A172 (cell line): ENCODE measurements at regions not wholly inside any gene's neighbourhood (a gene's known extent, or its start where the extent isn't known, plus 50 kb on each side); places are given as distances from the start of the nearest gene placed in this dataset.
A peak's percentile ranks its signal among the peaks of the same experiment; 100 is the strongest.

ENCODE experiments used
- DNase-seq: peaks from one replicate; pipeline ENCODE4 v3.0.0-alpha.2; 2015; ENCODE audit warnings: low spot score

DNA sequence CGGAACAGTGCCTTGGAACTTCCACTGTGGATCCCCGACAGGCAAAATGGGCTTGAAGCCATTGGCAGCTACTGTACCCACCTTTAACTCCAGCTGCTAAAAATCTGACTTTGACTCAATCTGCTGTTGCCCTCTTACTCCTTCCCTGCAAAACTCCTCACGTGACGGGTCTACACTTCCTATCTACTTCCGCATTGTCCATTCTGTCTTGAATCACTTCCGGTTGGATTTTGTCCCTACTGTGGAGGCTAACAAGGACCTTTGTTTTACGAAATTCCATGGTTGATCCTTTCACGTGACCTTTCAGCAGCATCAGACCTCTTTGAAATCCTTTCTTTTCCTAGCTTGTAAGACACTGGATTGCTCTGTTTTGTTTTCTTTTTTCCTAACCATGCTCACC lies 268.4 kb downstream of the PRDM2 start:
- DNase-seq, result no peak

DNA sequence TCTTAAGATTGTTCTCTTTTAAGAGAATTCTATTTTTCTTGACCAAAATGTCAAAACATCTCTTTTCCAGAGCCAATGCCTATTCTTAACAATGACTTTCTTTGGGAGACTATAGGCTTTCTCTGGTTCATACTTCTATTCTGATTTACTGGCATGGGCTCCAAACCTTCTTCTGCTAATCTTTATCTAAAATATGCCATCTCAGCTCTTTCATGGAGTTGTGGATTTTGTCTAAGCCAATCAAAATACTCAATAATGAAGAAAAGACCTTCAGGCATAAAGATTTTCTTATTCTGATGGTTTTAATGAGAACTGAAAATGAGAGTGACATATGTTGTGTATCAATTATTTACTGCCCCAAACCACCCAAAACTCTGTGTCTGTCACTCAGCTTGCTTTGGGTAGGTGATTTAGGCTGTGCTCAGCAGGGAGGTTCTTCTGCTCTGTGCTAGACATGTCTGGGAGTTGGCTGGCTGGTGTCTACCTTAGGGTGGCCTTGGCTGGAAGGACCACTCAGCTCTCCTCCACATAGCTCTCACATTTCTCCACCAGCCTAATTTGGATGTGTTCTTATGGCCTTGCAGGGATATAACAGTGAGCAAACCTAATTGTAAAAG lies 270.8 kb downstream of the PRDM2 start:
- DNase-seq, result no peak

DNA sequence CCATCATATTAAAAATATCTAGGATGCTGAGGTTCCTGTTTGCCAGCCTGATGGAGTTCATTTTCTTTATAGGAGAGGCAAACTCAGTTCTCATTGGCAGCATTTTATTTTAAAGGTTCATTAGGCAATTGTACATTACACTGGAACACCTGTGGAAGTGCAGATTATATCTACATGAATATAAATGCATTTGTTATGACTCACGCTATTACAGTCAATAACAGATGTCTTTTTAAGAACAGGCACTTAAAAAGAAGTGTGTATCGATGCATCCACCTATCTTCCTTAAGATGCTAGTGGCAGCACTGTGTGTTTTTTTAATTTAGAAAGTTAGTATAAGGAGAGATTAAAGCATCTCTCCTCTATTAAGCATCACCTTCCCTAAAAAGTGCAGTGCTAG lies 276.5 kb downstream of the PRDM2 start:
- no peak for DNase-seq

- DNase-seq, result no peak
Observed at GRCh38 chr1:13981142-13981541, 281.2 kb downstream of the PRDM2 start.

GRCh38 chr1:13983393-13983792 lies 283.4 kb downstream of the PRDM2 start:
- DNase-seq, result no peak

DNA sequence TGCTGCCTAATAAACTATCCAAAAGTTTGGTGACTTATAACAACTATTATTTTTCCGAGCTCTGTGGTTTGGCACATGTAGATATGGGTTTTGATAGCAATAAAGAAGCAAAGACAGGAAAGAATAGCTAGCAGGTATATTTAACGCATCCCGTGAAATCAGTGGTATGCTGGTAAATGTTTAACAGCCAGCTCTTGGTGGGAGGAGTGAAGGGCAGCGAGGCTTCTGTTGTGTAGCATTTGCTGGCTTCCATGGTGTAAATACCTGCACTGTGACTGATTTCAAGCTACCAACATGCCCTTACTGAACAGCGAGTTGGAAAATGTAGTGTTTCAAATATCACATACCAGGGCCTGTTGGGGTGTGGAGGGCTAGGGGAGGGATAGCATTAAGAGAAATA lies 291.0 kb downstream of the PRDM2 start:
- DNase-seq, result no peak

DNA sequence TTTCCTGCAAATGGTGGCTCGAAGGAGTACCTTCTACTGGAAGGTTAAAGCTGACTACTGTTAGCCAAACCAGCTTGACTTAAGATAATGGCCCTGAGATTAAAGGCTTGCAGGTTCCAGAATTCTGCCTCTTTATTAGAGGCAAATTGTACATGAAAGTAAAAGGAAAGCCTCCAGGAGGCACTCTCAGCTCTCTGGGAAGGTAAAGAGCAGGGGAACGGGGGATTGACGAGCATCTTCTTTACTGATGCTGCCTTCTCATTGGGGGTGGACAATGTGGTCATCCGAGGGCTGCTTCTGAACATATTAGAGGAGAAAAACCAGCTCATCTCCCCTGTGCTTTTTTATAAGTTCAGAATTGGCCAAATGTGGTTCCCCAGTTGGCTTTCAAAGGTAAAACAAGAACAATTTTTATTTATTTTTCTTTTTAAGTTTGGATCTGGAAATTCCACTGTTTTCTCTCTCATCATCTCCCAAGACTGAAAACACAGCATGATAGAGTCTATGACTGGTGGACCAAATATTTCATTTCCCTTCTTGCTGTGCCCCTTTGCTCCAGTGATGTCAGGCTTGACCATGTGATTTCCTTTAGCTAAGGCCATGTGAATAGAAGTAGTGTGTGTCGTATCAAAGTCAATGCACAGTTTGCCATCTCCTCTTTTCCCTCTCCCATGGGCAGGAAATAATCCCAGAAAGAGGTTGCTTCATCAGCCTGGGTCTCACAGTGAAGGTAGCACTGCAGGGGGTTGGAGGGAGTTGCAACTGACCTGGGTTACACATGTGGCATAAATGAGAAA lies 292.7 kb downstream of the PRDM2 start:
- no peak for DNase-seq

GRCh38 chr1:13994386-13994785 lies 294.4 kb downstream of the PRDM2 start:
- no peak for DNase-seq

DNA sequence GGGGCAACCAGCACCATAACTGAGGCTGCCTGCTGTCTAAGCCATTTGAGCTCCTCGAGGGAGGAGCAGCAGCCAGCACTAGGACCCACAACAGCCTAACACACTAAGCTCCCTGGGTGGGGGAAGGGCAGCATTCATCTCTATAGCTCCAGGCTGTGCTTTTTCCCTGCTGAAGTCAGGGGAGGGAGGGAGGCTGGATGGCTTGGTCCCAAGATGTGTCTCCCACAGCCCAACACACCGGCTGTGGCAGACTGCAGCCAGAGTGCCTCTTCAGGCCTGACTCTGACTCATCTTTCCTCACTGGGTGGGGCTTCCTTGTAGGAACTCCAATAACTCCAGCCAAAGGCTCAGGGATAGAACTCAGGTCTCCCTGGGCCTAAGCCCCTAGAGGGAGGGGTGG lies 296.3 kb downstream of the PRDM2 start:
- DNase-seq, result no peak

- no peak for DNase-seq
Observed at GRCh38 chr1:14003552-14003951, 303.6 kb downstream of the PRDM2 start.

- no peak for DNase-seq
Observed at GRCh38 chr1:14009582-14009981, 309.6 kb downstream of the PRDM2 start.

GRCh38 chr1:14010476-14010875 lies 310.5 kb downstream of the PRDM2 start:
- DNase-seq, result no peak

DNA sequence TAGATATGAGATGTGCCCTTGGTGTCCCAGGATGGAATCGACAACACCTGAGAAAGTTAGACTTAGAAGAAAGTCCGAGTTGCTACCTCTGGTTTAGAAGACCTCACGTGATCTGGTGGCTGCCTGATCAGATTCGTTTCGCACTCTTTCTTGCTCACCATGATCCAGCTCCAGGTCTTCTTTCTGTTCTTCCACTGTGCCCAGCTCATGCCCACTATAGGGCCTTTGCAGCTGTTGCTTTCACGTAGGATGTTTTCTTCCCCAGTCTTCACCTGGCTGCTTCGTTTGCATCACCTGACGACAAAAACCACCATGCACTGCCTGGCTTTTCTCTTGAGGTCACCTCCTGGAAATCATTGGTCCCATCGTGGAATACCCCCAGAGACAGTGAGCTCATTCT lies 311.1 kb downstream of the PRDM2 start:
- DNase-seq, result no peak

- DNase-seq, result no peak
Observed at GRCh38 chr1:14011888-14012287, 311.9 kb downstream of the PRDM2 start.

DNA sequence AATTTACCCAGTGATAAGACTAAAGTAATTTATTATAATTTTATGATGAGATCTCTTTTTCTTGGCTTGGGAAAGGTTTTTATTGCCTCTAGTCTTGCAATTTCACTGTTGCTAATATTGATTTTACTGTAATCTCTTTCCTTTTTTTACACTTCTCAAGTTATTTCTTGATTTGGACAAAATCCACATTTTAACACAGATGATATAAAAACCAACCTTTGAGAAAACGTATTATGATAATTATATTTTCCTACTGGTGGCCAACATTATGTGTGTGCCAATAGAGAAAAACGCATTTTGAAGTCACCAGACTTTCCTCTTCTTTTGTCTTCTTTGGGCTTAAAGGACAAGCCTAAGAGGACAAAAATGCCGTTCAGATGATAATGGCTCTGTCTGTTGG lies 314.9 kb downstream of the PRDM2 start:
- DNase-seq, result no peak

DNA sequence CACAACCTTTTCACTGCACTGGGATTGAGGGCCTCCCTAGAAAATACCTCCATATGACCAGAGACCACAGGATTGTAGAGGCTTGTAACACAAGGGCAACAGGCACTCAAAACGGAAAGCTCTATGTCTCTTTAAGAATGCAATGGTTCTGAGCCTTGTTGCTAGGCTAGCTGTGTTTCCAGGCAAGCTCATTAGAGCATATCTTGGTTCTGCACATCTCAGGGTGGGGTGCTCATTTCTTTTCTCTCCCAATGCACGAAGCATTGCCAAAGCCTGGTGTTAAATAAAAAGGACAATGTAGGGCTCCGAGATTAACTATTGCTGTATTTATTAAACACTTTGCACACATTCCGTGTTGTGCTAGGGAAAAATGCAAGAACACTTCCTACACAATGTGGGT lies 315.9 kb downstream of the PRDM2 start:
- DNase-seq, result no peak

GRCh38 chr1:14017531-14017961 lies 317.6 kb downstream of the PRDM2 start:
- no peak for DNase-seq

DNA sequence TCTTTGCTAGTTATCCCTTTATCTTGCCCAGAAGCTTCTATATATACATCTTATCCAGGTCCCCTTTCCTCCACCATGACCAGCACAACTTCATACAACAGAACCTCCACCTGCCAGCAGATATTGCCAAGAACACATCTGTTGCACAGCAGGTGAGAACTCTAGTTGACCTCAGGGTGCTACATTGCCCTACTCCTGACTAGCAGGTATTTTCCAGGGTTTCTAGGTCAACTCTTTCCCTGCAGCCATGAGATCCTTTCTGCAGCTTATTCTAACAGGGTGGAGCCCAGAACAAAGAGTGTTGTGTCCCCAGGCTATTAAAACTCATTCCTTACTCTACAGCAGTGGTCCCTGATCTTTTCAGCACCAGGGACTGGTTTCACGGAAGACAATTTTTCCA lies 319.5 kb downstream of the PRDM2 start:
- DNase-seq, result no peak

DNA sequence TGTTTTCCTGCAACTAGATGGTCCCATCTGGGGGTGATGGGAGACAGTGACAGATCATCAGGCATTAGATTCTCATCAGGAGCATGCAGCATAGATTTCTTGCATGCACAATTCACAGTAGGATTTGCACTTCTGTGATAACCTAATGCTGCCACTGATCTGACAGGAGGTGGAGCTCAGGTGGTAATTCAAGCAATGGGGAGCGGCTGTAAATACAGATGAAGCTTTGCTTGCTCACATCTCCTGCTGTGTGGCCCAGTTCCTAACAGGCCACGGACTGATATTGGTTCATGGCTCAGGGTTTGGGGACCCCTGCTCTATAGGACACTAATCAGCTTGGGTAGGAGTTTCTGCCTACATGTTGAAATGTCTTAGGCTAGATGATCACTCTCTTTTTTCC lies 320.0 kb downstream of the PRDM2 start:
- DNase-seq, result no peak

DNA sequence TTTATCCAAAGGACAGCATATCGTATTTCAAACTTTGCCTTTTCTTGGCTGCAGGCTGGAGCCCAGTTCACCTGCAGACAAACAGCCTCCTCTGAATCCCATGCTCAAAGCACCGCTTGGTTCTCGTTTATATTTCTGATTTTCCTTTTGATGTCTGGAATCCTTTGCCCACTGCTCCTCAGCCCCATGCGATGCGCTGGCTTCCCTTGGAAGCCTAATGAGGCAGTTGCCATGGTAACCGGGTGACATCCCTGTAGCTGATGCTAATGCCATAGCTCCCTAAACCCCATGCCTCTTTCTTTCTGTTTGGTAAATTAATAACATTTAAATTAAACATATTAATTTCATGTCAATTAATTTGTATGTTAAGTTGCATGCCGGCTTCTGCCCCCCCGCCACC lies 327.1 kb downstream of the PRDM2 start:
- DNase-seq, result no peak

GRCh38 chr1:14031461-14031860 lies 331.5 kb downstream of the PRDM2 start:
- no peak for DNase-seq

GRCh38 chr1:14034506-14034905 lies 334.5 kb downstream of the PRDM2 start:
- no peak for DNase-seq

- DNase-seq, result peak; percentile 4
Observed at GRCh38 chr1:14037101-14037847, 337.3 kb downstream of the PRDM2 start.
